MM.1S (cell line): ENCODE measurements at regions not wholly inside any gene's neighbourhood (a gene's known extent, or its start where the extent isn't known, plus 50 kb on each side); places are given as distances from the start of the nearest gene placed in this dataset.

Experiments
- DNase-seq: peaks from one replicate; pipeline ENCODE4 v3.0.0-alpha.2; 2015
- H2AFZ ChIP-seq: fragments of 300-600 bp; sonication (generic); 2 replicates; pipeline ENCODE4 v1.6.0; 2016; ENCODE audit warnings: antibody characterized with exemption, low read length
- H3F3A ChIP-seq: fragments of 300-600 bp; sonication (generic); 2 replicates; pipeline ENCODE4 v1.6.1; 2016; ENCODE audit warnings: mild to moderate bottlenecking, antibody characterized with exemption, low read length, moderate library complexity, mixed read lengths; ENCODE audit not compliant: insufficient read depth
- H3K27ac ChIP-seq: fragments of 300-600 bp; sonication (generic); 2 replicates; pipeline ENCODE4 v1.5.1; 2016; ENCODE audit warnings: mild to moderate bottlenecking, low read length
- H3K27me3 ChIP-seq: fragments of 300-600 bp; sonication (generic); replicated peaks from 2 replicates; pipeline ENCODE4 v1.6.0; 2016; ENCODE audit warnings: low read length; ENCODE audit not compliant: insufficient read depth
- H3K36me3 ChIP-seq: fragments of 300-600 bp; sonication (generic); replicated peaks from 2 replicates; pipeline ENCODE4 v1.6.1; 2016; ENCODE audit warnings: mild to moderate bottlenecking, low read length, mixed read lengths; ENCODE audit not compliant: insufficient read depth
- H3K4me1 ChIP-seq: fragments of 300-600 bp; sonication (generic); 2 replicates; pipeline ENCODE4 v1.6.1; 2016; ENCODE audit warnings: low read length, mixed read lengths
- H3K4me2 ChIP-seq: fragments of 300-600 bp; sonication (generic); 2 replicates; pipeline ENCODE4 v1.6.0; 2016; ENCODE audit warnings: low read depth, low read length
- H3K4me3 ChIP-seq: fragments of 300-600 bp; sonication (generic); 2 replicates; pipeline ENCODE4 v1.5.1; 2016; ENCODE audit warnings: low read length, mixed read lengths
- H3K79me2 ChIP-seq: fragments of 300-600 bp; sonication (generic); 2 replicates; pipeline ENCODE4 v1.6.1; 2016; ENCODE audit warnings: mixed run types, low read length, mixed read lengths
- H3K9ac ChIP-seq: fragments of 300-600 bp; sonication (generic); 2 replicates; pipeline ENCODE4 v1.6.1; 2016; ENCODE audit warnings: low read length, mixed read lengths
- H3K9me2 ChIP-seq: fragments of 300-600 bp; sonication (generic); replicated peaks from 2 replicates; pipeline ENCODE4 v1.6.1; 2016; ENCODE audit warnings: mild to moderate bottlenecking, low read length, mixed read lengths; ENCODE audit not compliant: insufficient read depth
- H3K9me3 ChIP-seq: fragments of 300-600 bp; sonication (generic); replicated peaks from 2 replicates; pipeline ENCODE4 v1.6.1; 2016; ENCODE audit warnings: mild to moderate bottlenecking, low read length, mixed read lengths; ENCODE audit not compliant: insufficient read depth
- H4K20me1 ChIP-seq: fragments of 300-600 bp; sonication (generic); 2 replicates; pipeline ENCODE4 v1.6.1; 2016; ENCODE audit warnings: mild to moderate bottlenecking, low read length, moderate library complexity, mixed read lengths; ENCODE audit not compliant: insufficient read depth
- EZH2 ChIP-seq: fragments of 300-600 bp; sonication (generic); optimal IDR thresholded peaks from 2 replicates; pipeline ENCODE3; 2017; ENCODE audit warnings: low read depth, mild to moderate bottlenecking, antibody characterized with exemption, low read length, mixed read lengths
- EZH2phosphoT487 ChIP-seq: fragments of 300-600 bp; sonication (generic); IDR thresholded peaks from 2 replicates; pipeline ENCODE4 v1.6.1; 2018; ENCODE audit warnings: antibody characterized with exemption, low read length
- TF ChIP-seq, protein P1 (sequence below): fragments of 300-600 bp; sonication (generic); IDR thresholded peaks from 2 replicates; pipeline ENCODE4 v1.5.1; 2016; ENCODE audit warnings: antibody characterized with exemption, low read length, mixed read lengths

DNA sequence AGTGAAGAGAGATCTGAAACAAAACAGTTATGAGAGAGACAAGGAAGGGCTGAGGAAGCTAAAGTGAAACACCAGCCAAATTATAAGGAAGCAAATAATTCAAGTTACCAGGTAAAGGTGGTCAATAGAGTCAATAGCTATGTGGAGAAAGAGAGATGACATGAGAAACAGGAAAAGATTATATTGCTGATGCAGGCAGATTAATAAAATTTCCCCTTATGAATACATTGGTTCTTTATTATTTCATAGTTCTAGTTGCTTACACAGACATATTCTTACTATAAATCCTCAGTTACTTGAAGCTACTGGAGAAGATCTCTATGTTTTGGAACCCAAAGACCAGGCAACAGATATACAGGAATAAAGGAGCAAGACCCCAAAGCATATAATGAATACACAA, 273.7 kb upstream of the CTSO start:
- Histone ChIP-seq H2AFZ (no peak overlapping the region), H3K27ac (no peak overlapping the region), H3F3A (no peaks in the 10 kb centered on the region), H3K9me2 (no peaks in the 10 kb centered on the region), H3K4me3 (no peak overlapping the region), H3K9ac (no peak overlapping the region), H3K36me3 (no peaks in the 10 kb centered on the region), H3K79me2 (no peaks in the 10 kb centered on the region), H3K4me1 (no peaks in the 10 kb centered on the region), H4K20me1 (no peaks in the 10 kb centered on the region), H3K4me2 (no peak overlapping the region), H3K27me3 (no peaks in the 10 kb centered on the region), H3K9me3 (no peaks in the 10 kb centered on the region)
- no peak for DNase-seq
- TF ChIP-seq, protein P1, sequence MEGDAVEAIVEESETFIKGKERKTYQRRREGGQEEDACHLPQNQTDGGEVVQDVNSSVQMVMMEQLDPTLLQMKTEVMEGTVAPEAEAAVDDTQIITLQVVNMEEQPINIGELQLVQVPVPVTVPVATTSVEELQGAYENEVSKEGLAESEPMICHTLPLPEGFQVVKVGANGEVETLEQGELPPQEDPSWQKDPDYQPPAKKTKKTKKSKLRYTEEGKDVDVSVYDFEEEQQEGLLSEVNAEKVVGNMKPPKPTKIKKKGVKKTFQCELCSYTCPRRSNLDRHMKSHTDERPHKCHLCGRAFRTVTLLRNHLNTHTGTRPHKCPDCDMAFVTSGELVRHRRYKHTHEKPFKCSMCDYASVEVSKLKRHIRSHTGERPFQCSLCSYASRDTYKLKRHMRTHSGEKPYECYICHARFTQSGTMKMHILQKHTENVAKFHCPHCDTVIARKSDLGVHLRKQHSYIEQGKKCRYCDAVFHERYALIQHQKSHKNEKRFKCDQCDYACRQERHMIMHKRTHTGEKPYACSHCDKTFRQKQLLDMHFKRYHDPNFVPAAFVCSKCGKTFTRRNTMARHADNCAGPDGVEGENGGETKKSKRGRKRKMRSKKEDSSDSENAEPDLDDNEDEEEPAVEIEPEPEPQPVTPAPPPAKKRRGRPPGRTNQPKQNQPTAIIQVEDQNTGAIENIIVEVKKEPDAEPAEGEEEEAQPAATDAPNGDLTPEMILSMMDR: no peak
- TF ChIP-seq EZH2 (no peak), EZH2phosphoT487 (no peak)

DNA sequence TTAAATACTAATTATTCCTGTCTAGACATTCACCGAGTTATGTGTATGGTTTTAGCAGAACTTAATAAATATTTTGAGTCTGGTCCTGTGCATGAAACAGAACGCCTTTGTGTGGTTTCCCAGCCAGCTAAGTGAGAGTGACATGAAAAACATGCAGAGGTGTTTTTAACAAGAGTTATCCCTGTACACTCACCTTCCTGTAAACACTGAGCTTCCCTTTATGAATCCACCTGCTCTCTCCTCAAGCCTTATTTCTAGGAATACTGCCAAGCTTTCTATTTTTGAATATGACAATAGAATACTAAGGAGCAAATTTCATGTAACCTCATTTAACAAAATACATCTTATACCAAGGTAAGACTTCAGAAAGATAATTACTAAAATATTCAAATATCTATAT, 270.3 kb upstream of the CTSO start:
- Histone ChIP-seq H3F3A (no peaks in the 10 kb centered on the region), H3K27ac (no peak overlapping the region), H3K9me3 (no peaks in the 10 kb centered on the region), H3K4me2 (no peak overlapping the region), H4K20me1 (no peaks in the 10 kb centered on the region), H2AFZ (no peak overlapping the region), H3K9ac (no peak overlapping the region), H3K27me3 (no peaks in the 10 kb centered on the region), H3K4me3 (no peak overlapping the region), H3K79me2 (no peaks in the 10 kb centered on the region), H3K36me3 (no peaks in the 10 kb centered on the region), H3K9me2 (no peaks in the 10 kb centered on the region), H3K4me1 (no peaks in the 10 kb centered on the region)
- TF ChIP-seq EZH2phosphoT487 (no peak), EZH2 (no peak)
- TF ChIP-seq, protein P1: no peak
- no peak for DNase-seq

DNA sequence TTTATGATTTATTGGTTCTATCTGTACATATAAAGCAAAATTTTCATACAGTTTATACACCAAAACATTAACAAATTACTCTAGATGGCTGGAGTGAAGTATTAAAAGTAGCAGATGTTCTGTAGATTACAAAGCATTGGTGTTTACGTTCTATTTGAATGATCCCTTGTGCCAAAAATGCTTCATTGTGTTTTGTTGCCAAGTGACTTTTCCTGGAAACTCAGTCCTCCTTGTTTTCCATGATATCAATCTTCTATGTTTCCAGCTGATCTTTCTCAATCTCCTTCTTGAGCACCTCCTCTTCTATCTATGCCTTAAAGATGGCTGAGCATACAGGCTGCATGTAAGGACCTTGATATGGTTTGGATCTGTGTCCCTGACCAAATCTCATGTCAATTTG, 263.6 kb upstream of the CTSO start:
- Histone ChIP-seq H3K9ac (no peak overlapping the region), H3K79me2 (no peaks in the 10 kb centered on the region), H3F3A (no peaks in the 10 kb centered on the region), H3K9me2 (no peaks in the 10 kb centered on the region), H3K36me3 (no peaks in the 10 kb centered on the region), H3K4me3 (no peak overlapping the region), H3K9me3 (no peaks in the 10 kb centered on the region), H3K4me2 (no peak overlapping the region), H2AFZ (no peak overlapping the region), H3K27me3 (no peaks in the 10 kb centered on the region), H4K20me1 (no peaks in the 10 kb centered on the region), H3K27ac (no peak overlapping the region), H3K4me1 (no peaks in the 10 kb centered on the region)
- DNase-seq: no peak
- no peak for TF ChIP-seq EZH2
- no peak for TF ChIP-seq EZH2phosphoT487
- TF ChIP-seq, protein P1: no peak

DNA sequence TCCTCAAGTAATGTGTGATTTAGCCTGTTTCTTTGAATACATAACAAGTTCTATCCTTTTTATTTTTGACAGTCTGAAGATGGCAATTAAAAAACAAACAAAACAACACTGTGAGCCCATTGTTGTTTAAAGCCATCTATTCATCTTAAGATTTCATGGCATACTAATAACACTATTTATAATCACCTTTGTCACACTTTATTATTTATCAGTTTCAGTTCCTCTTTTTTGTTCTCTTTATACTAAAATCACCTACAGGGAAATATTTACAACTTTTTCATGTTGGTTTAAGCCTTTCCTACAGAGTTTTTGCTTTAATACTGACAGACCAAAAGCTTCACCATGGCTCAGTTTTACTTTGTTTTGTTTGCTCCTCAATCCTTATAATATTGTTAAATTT, 247.4 kb upstream of the CTSO start:
- Histone ChIP-seq H3F3A (no peaks in the 10 kb centered on the region), H3K27ac (peak overlapping the region; percentile 34; the same call in 1 of the 2 replicates), H3K4me2 (peak overlapping the region; percentile 29; the same call in 1 of the 2 replicates), H3K36me3 (no peaks in the 10 kb centered on the region), H3K9me3 (no peaks in the 10 kb centered on the region), H2AFZ (no peak overlapping the region), H3K79me2 (no peaks in the 10 kb centered on the region), H4K20me1 (no peaks in the 10 kb centered on the region), H3K9ac (no peak overlapping the region), H3K4me3 (no peak overlapping the region), H3K4me1 (no peaks in the 10 kb centered on the region), H3K9me2 (no peaks in the 10 kb centered on the region), H3K27me3 (no peaks in the 10 kb centered on the region)
- peak; percentile 27 for DNase-seq
- TF ChIP-seq, protein P1: no peak
- TF ChIP-seq EZH2phosphoT487 (no peak), EZH2 (no peak)
